Liver (tissue), 7 donors: ENCODE measurements at regions not wholly inside any gene's neighbourhood (a gene's known extent, or its start where the extent isn't known, plus 50 kb on each side); places are given as distances from the start of the nearest gene placed in this dataset.

Experiments
- DNase-seq: peaks from one replicate; pipeline ENCODE4 v3.0.0-alpha.2; 2017; ENCODE audit warnings: low spot score
- H3K27ac ChIP-seq, 2 donors: one replicate each; pipeline ENCODE4 v1.7.0; 2013; ENCODE audit warnings: inconsistent platforms in 2 of 2, low read length in 2 of 2, control low read depth in 1 of 2, low read depth in 1 of 2, mild to moderate bottlenecking in 1 of 2
- H3K27me3 ChIP-seq, 4 donors: one replicate each; pipeline versions ENCODE4 v1.6.1 to v1.7.0; 2013; ENCODE audit warnings: low read length in 3 of 4, inconsistent platforms in 1 of 4, mild to moderate bottlenecking in 1 of 4, moderate library complexity in 1 of 4; ENCODE audit not compliant: control insufficient read depth in 4 of 4, insufficient read depth in 4 of 4
- H3K36me3 ChIP-seq, 4 donors: one replicate each; pipeline versions ENCODE4 v1.6.1 to v1.7.0; 2013; ENCODE audit warnings: low read length in 3 of 4, mild to moderate bottlenecking in 3 of 4, low read depth in 1 of 4, moderate library complexity in 1 of 4; ENCODE audit not compliant: control insufficient read depth in 4 of 4, insufficient read depth in 3 of 4
- H3K4me1 ChIP-seq, 4 donors: one replicate each; pipeline versions ENCODE4 v1.6.1 to v1.7.0; 2013; ENCODE audit warnings: low read length in 3 of 4, mild to moderate bottlenecking in 3 of 4, moderate library complexity in 1 of 4; ENCODE audit not compliant: control insufficient read depth in 4 of 4, insufficient read depth in 4 of 4
- H3K4me3 ChIP-seq, 3 donors: one replicate each; pipeline versions ENCODE4 v1.6.1 to v1.7.0; 2013; ENCODE audit warnings: low read length in 3 of 3, control low read depth in 1 of 3, low read depth in 1 of 3, mild to moderate bottlenecking in 1 of 3
- H3K9ac ChIP-seq, 2 donors: one replicate each; pipeline ENCODE4 v1.7.0; 2013; ENCODE audit warnings: low read length in 2 of 2, mild to moderate bottlenecking in 2 of 2, moderate library complexity in 2 of 2, control low read depth in 1 of 2, low read depth in 1 of 2
- H3K9me3 ChIP-seq, 4 donors: one replicate each; pipeline versions ENCODE4 v1.6.1 to v1.7.0; 2013; ENCODE audit warnings: low read length in 3 of 4; ENCODE audit not compliant: control insufficient read depth in 4 of 4
- FOXA2 ChIP-seq: IDR thresholded peaks from 2 replicates; pipeline ENCODE4 v1.6.1; 2016; ENCODE audit warnings: antibody characterized with exemption
- GABPA ChIP-seq, 2 donors: IDR thresholded peaks in 1 of 2; conservative IDR thresholded peaks in 1 of 2; 2 replicates each; pipeline ENCODE4 v1.6.1; 2016; ENCODE audit warnings: antibody characterized with exemption in 2 of 2, mild to moderate bottlenecking in 1 of 2, moderate library complexity in 1 of 2
- JUND ChIP-seq, 2 donors: IDR thresholded peaks; 2 replicates each; pipeline ENCODE4 v1.6.1; 2016; ENCODE audit warnings: antibody characterized with exemption in 2 of 2
- NR2F2 ChIP-seq: IDR thresholded peaks from 2 replicates; pipeline ENCODE4 v1.6.1; 2016; ENCODE audit warnings: antibody characterized with exemption
- REST ChIP-seq: IDR thresholded peaks from 2 replicates; pipeline ENCODE4 v1.6.1; 2016; ENCODE audit warnings: antibody characterized with exemption, mild to moderate bottlenecking
- RXRA ChIP-seq, 2 donors: IDR thresholded peaks; 2 replicates each; pipeline ENCODE4 v1.6.1; 2017 to 2018; ENCODE audit warnings: antibody characterized with exemption in 2 of 2, mild to moderate bottlenecking in 1 of 2
- SP1 ChIP-seq: IDR thresholded peaks from 2 replicates; pipeline ENCODE4 v1.6.1; 2018; ENCODE audit warnings: antibody characterized with exemption, mild to moderate bottlenecking
- TAF1 ChIP-seq: conservative IDR thresholded peaks from 2 replicates; pipeline ENCODE4 v1.6.1; 2016; ENCODE audit warnings: antibody characterized with exemption, mild to moderate bottlenecking
- YY1 ChIP-seq: IDR thresholded peaks from 2 replicates; pipeline ENCODE4 v1.6.1; 2016; ENCODE audit warnings: antibody characterized with exemption, mild to moderate bottlenecking
- ZBTB33 ChIP-seq: IDR thresholded peaks from 2 replicates; pipeline ENCODE4 v1.6.1; 2016; ENCODE audit warnings: antibody characterized with exemption
- WGBS: extraction: QIAGEN DNeasy Blood & Tissue Kit; methylation state at CpG from one replicate; pipeline ENCODE4 v1.1.7; 2013; 5-methylcytosine and 5-hydroxymethylcytosine counted together
- TF ChIP-seq, protein P1 (sequence below): IDR thresholded peaks from 2 replicates; pipeline ENCODE4 v1.6.1; 2016; ENCODE audit warnings: antibody characterized with exemption
- donor health status: healthy.
- donor health status: healthy.
- donor health status: healthy.
- donor health status: healthy.

- no peak overlapping the region for H3K27ac ChIP-seq
Measured at GRCh38 chrX:44731160-44731559, 112.7 kb upstream of the DUSP21 start.

GRCh38 chrX:44723426-44723825 is 120.4 kb upstream of the DUSP21 start:
- Histone ChIP-seq H3K36me3 (no peaks in the 10 kb centered on the region), H3K9ac (no peak overlapping the region), H3K4me3 (no peak overlapping the region), H3K4me1 (no peaks in the 10 kb centered on the region), H3K27me3 (no peaks in the 10 kb centered on the region), H3K9me3 (no peaks in the 10 kb centered on the region), H3K27ac (no peak overlapping the region)
- 93% methylated on average over 5 of the region's 5 CpGs for WGBS
- no peak for TF ChIP-seq FOXA2
- DNase-seq: no peak

More at GRCh38 chrX:44731160-44731559, 112.7 kb upstream of the DUSP21 start:
- Histone ChIP-seq H3K27me3 (no peaks in the 10 kb centered on the region), H3K9me3 (no peaks in the 10 kb centered on the region), H3K9ac (no peak overlapping the region), H3K4me1 (no peaks in the 10 kb centered on the region), H3K36me3 (no peaks in the 10 kb centered on the region), H3K4me3 (no peak overlapping the region)
- WGBS: 78% methylated on average over 2 of the region's 2 CpGs
- TF ChIP-seq REST (no peak), GABPA (IDR thresholded peaks at IDR 0.05 in 1 of 2, conservative IDR thresholded peaks at IDR 0.05 in 1 of 2) (no peak), YY1 (no peak), FOXA2 (no peak), SP1 (no peak)
- DNase-seq: no peak

- Histone ChIP-seq H3K9me3 (no peaks in the 10 kb centered on the region), H3K27me3 (no peaks in the 10 kb centered on the region), H3K9ac (no peak overlapping the region), H3K27ac (no peak overlapping the region), H3K36me3 (no peaks in the 10 kb centered on the region), H3K4me3 (no peak overlapping the region), H3K4me1 (no peaks in the 10 kb centered on the region)
- TF ChIP-seq JUND (IDR thresholded peaks at IDR 0.05) (no peak), GABPA (IDR thresholded peaks at IDR 0.05 in 1 of 2, conservative IDR thresholded peaks at IDR 0.05 in 1 of 2) (no peak), NR2F2 (no peak), ZBTB33 (no peak), TAF1 (no peak), FOXA2 (no peak), SP1 (no peak), REST (no peak), YY1 (no peak), RXRA (IDR thresholded peaks at IDR 0.05) (no peak)
- TF ChIP-seq, protein P1, sequence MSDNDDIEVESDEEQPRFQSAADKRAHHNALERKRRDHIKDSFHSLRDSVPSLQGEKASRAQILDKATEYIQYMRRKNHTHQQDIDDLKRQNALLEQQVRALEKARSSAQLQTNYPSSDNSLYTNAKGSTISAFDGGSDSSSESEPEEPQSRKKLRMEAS: no peak
- DNase-seq: no peak
- WGBS: 64% methylated on average over 5 of the region's 5 CpGs
Measured at GRCh38 chrX:44708470-44708869, 135.4 kb upstream of the DUSP21 start.
